ENCODE measurements at regions not wholly inside any gene's neighbourhood (a gene's known extent, or its start where the extent isn't known, plus 50 kb on each side); places are given as distances from the start of the nearest gene placed in this dataset.

- Histone ChIP-seq H3K27me3 (replicated peaks in 1 of 7) (peaks cover 0 to 31% (median 0%) of the 10 kb centered on the region in 7 donors), H3K4me3 (no peak overlapping the region), H3K9me3 (no peaks in the 10 kb centered on the region), H3K4me1 (no peaks in the 10 kb centered on the region), H3K36me3 (no peaks in the 10 kb centered on the region), H3K27ac (no peak overlapping the region)
- 47 to 88% (median 67%) methylated on average over 1 of the region's 1 CpG for WGBS, 5 donors
- intact Hi-C loops (cut with DNase I; ENCODE audit: low total_unique reads) = no loop called here
- DNase-seq = no peak
- TF ChIP-seq CTCF (IDR thresholded peaks at IDR 0.05 in 8 of 11, conservative IDR thresholded peaks at IDR 0.05 in 3 of 11) (no peak), POLR2AphosphoS5 (IDR thresholded peaks at IDR 0.05) (no peak), POLR2A (IDR thresholded peaks at IDR 0.05) (no peak)
Observed at GRCh38 chr10:93143281-93143680, 69.6 kb downstream of the CYP26A1 start.

- Histone ChIP-seq H3K36me3 (no peaks in the 10 kb centered on the region), H3K4me3 (no peak overlapping the region), H3K27me3 (replicated peaks in 1 of 7) (peaks cover 0 to 33% (median 0%) of the 10 kb centered on the region in 7 donors), H3K27ac (no peak overlapping the region), H3K4me1 (no peaks in the 10 kb centered on the region), H3K9me3 (no peaks in the 10 kb centered on the region)
- no peak for DNase-seq
- TF ChIP-seq CTCF (IDR thresholded peaks at IDR 0.05 in 8 of 11, conservative IDR thresholded peaks at IDR 0.05 in 3 of 11) = no peak
- TF ChIP-seq POLR2AphosphoS5 (IDR thresholded peaks at IDR 0.05) = no peak
- no peak for TF ChIP-seq POLR2A (IDR thresholded peaks at IDR 0.05)
- 85 to 94% (median 88%) methylated on average over 3 of the region's 3 CpGs for WGBS, 5 donors
- intact Hi-C loops (cut with DNase I; ENCODE audit: low total_unique reads) = no loop called here
Observed at GRCh38 chr10:93146336-93146735, 72.6 kb downstream of the CYP26A1 start.

- Histone ChIP-seq H3K4me1 (no peaks in the 10 kb centered on the region), H3K27ac (no peak overlapping the region), H3K36me3 (no peaks in the 10 kb centered on the region), H3K27me3 (replicated peaks in 1 of 7) (peaks cover 0 to 32% (median 0%) of the 10 kb centered on the region in 7 donors), H3K9me3 (no peaks in the 10 kb centered on the region), H3K4me3 (no peak overlapping the region)
- WGBS, 5 donors = 66 to 83% (median 72%) methylated on average over 2 of the region's 2 CpGs
- TF ChIP-seq CTCF (IDR thresholded peaks at IDR 0.05 in 8 of 11, conservative IDR thresholded peaks at IDR 0.05 in 3 of 11) = no peak
- TF ChIP-seq POLR2AphosphoS5 (IDR thresholded peaks at IDR 0.05) = no peak
- no peak for TF ChIP-seq POLR2A (IDR thresholded peaks at IDR 0.05)
- DNase-seq = no peak
- intact Hi-C loops (cut with DNase I; ENCODE audit: low total_unique reads) = no loop called here
Observed at GRCh38 chr10:93147281-93147680, 73.6 kb downstream of the CYP26A1 start.

- intact Hi-C loops (cut with DNase I; ENCODE audit: low total_unique reads) = no loop called here
- Histone ChIP-seq H3K9me3 (peaks cover 0 to 6% (median 0%) of the 10 kb centered on the region in 8 donors), H3K27ac (no peak overlapping the region), H3K36me3 (no peaks in the 10 kb centered on the region), H3K4me3 (no peak overlapping the region), H3K27me3 (replicated peaks in 1 of 7) (peaks cover 0 to 20% (median 0%) of the 10 kb centered on the region in 7 donors), H3K4me1 (no peaks in the 10 kb centered on the region)
- WGBS, 5 donors = 66 to 99% (median 95%) methylated on average over 3 of the region's 3 CpGs
- TF ChIP-seq POLR2AphosphoS5 (IDR thresholded peaks at IDR 0.05) = no peak
- TF ChIP-seq CTCF (IDR thresholded peaks at IDR 0.05 in 8 of 11, conservative IDR thresholded peaks at IDR 0.05 in 3 of 11) = no peak
- TF ChIP-seq POLR2A (IDR thresholded peaks at IDR 0.05) = no peak
- no peak for DNase-seq
Observed at GRCh38 chr10:93148476-93148875, 74.8 kb downstream of the CYP26A1 start.
